GM23248 (cell line): ENCODE measurements at regions not wholly inside any gene's neighbourhood (a gene's known extent, or its start where the extent isn't known, plus 50 kb on each side); places are given as distances from the start of the nearest gene placed in this dataset.

ENCODE experiments used
- EZH2 ChIP-seq: fragments of 200-600 bp; sonication (generic); IDR thresholded peaks from 2 replicates; pipeline ENCODE4 v1.6.1; 2018; ENCODE audit warnings: antibody characterized with exemption, mild to moderate bottlenecking; ENCODE audit not compliant: insufficient read depth, poor library complexity, severe bottlenecking
- EZH2phosphoT487 ChIP-seq: fragments of 200-600 bp; sonication (generic); IDR thresholded peaks from 2 replicates; pipeline ENCODE4 v1.6.1; 2018; ENCODE audit warnings: antibody characterized with exemption, moderate library complexity, mild to moderate bottlenecking, low read depth; ENCODE audit not compliant: insufficient read depth

DNA sequence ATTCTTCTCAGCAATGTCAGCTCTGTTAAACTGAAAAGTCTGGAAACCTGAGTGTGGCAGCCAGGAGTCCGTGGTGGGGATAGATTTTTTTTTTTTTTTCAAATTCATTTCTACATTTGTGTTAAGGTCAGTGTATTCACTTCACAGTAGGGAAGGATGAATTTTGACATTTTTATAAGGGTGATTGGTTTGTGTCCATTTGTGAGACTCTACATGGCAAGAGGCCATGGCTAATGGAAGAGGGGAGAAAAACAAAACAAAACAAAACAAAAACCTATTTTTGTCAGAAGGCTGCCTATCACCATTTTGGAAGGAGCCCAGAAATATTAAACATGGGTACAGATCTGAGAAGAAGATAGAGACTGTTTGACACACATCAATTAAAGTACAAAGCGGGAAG, 176.1 kb downstream of the RMST start:
- no peak for TF ChIP-seq EZH2
- TF ChIP-seq EZH2phosphoT487: no peak
